Activated CD4-positive, alpha-beta T cell treated with anti-CD3 and anti-CD28 coated beads, Interleukin-2, amount 50 U/mL, for 24 hours (primary cell): ENCODE measurements at regions not wholly inside any gene's neighbourhood (a gene's known extent, or its start where the extent isn't known, plus 50 kb on each side); places are given as distances from the start of the nearest gene placed in this dataset.

Source experiments
- DNase-seq, 2 donors: peaks; one replicate each; pipeline ENCODE4 v3.0.0-alpha.2; 2020; ENCODE audit warnings: low read depth in 1 of 2, low spot score in 1 of 2

- DNase-seq: no peak
Observed at GRCh38 chr11:32265911-32266310, 169.4 kb downstream of the WT1 start.

DNA sequence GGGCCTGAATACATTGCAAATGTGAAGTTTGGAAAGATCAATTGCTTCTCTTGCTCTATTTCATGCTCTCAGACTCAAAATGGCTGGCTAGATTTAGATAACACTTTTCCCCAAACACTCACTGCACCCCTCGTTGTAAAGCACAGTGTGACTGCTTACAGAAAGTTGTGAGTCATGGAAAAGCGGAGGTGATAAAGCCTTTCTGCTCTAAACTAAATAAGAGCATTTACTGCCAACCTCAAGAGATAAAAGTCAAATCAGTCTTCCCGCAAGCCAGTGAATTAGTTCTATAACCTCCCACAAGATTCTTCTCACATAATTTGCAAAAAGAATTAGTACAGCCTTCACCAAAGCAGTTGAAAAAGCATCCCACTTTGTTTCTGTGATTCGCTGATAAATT, 168.7 kb downstream of the WT1 start:
- DNase-seq: no peak

DNA sequence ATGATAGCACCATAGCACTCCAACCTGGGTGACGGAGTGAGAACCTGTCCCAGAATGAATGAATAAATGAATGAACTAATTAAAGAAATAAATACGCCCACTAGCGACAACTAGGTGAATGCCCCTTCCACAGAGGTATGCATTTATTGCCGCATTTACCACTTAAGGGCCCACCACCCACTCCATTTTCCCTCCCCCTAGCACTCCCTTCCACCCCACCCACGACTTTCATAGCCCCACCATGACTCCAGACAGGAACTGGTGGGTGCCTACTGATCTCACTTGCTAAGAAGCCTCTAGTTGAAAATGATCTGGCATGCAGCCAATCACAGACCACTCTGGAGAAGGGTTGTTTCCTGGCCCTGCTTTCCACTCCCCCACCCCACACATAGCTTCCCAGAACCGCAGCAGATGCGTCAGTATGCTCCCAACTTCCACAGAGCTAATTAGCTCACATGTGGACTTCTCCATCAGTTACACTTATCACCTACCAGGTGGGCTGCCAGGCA, 167.6 kb downstream of the WT1 start:
- DNase-seq: no peak

DNA sequence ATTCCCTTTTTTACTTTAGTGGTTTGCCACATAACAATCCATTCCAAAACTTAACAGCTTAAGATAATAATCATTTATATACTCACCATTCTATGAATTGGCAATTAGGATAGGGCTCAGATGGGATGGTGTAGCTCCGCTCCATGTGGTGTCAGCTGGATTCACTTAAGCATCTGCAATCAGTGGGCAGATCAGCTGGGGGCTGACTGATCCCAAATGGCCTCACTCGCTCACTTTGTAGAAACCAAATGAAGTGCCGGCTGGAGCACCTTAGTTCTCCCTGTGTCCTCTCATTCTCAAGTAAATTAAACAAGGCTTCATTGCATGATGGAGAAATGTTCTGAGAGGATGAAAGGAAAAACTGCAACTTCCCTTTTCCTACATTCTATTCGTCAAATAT, 161.4 kb downstream of the WT1 start:
- no peak for DNase-seq

DNA sequence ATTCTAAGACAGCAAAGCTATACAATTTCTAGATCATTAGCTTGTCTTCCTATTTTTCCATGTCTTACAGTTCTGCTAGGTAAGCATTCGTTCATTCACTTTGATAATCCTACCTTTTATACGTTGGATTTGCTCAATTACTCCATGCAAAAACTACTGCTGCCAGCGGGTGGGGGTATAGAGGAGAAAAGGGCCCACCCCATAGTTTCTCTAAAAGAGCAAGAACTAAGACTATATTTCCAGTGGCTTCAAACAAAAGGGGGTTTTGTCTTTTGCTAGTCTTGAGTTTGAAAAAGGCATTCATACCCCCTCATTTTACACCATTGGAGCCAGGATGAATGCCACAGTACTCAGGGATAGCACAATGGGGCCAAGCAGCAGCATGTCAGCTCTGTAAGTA, 155.7 kb downstream of the WT1 start:
- DNase-seq: no peak

- DNase-seq: no peak
Observed at GRCh38 chr11:32280339-32280738, 155.0 kb downstream of the WT1 start.

GRCh38 chr11:32288276-32288675, 147.1 kb downstream of the WT1 start:
- no peak for DNase-seq

DNA sequence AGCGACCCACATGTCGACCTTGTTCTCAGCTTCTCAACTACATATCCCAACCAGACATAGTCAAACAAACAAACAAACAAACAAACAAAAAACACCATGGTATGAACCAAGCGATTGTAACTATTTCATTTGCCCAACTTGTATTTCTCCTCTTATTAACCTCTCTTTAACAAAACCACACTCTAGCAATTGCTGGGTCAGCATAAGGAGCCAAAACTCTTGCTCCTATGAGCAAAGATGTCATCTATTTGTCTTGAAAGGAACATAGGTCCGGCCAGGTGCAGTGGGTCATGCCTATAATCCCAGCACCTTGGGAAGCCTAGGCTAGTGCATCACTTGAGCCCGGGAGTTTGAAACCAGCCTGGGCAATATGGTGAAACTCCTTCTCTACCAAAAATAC, 145.6 kb downstream of the WT1 start:
- DNase-seq: no peak

- DNase-seq: no peak
Observed at GRCh38 chr11:32290783-32291182, 144.6 kb downstream of the WT1 start.

DNA sequence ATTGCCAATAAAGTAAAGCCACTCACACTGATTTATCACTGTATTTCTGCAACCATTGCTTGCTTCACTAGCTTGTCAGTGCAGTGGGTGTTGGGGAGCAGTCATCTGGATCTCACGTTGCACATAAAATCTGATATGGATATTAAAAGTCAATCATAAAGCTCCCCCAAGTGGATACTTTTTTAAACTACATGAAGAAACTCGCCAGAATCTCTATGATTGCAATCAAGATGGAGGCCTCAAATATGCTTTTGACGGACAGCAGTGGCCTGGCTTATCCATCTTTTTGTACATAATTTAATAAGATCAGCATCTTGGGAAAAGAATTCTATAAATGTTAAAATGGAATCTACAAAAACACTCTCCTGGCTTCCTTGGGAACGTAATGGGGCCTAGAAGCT, 137.7 kb downstream of the WT1 start:
- DNase-seq: no peak

GRCh38 chr11:32302826-32303225, 132.5 kb downstream of the WT1 start:
- DNase-seq: no peak

DNA sequence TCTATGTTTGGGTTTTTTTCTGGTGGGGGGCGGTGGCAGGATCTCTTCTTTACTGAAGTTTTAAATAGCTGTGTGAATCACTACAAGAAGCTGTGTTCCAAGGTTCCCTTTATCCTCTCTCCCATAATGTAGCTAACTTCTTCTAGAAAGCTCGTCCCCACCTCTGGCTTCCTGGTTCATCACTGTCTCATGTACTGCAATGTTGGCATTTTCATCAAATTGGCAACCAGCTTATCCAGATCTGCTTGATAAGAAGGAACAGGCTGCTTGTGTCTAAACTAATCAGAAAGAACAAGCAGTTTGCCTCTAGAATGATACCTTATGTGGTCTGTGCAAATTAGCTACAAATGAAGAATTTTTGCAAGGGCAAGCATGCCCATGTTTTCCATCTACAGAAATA, 130.8 kb downstream of the WT1 start:
- DNase-seq: no peak

GRCh38 chr11:32305460-32305859, 129.9 kb downstream of the WT1 start:
- DNase-seq: no peak

- DNase-seq: no peak
Observed at GRCh38 chr11:32307471-32307870, 127.9 kb downstream of the WT1 start.

- no peak for DNase-seq
Observed at GRCh38 chr11:32307913-32308312, 127.4 kb downstream of the WT1 start.

DNA sequence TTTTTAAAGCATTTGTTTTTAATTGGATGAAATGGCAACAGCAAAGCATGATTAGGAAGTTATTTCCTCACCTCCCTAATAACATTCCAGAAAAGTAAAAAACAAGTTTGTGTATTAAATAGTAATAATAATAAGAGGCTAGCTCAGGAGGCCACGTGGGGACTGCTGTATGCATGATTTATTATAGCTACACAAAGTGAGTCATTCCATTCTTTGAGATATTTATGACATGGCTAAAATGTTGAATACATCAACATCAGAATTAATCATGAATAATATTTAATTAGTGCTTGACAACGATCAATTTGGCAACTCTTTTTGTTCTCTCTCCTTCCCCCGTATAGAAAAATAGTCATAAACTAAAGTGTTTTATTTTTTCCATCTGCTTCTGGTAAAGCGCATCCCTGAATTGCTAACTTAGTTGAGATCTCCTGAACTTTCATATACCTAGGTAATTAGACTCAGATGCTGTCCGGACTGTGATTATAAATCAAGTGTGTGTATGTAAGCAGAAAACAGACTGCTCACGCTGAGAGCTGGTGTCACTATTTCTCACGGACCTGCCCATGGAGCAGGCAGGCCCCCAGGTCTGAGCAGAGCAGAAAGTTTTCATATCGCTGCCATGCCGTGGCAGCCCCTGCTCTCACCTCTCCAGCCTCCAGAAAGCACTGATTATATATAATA, 125.7 kb downstream of the WT1 start:
- no peak for DNase-seq

- DNase-seq: no peak
Observed at GRCh38 chr11:32310214-32310601, 125.1 kb downstream of the WT1 start.

DNA sequence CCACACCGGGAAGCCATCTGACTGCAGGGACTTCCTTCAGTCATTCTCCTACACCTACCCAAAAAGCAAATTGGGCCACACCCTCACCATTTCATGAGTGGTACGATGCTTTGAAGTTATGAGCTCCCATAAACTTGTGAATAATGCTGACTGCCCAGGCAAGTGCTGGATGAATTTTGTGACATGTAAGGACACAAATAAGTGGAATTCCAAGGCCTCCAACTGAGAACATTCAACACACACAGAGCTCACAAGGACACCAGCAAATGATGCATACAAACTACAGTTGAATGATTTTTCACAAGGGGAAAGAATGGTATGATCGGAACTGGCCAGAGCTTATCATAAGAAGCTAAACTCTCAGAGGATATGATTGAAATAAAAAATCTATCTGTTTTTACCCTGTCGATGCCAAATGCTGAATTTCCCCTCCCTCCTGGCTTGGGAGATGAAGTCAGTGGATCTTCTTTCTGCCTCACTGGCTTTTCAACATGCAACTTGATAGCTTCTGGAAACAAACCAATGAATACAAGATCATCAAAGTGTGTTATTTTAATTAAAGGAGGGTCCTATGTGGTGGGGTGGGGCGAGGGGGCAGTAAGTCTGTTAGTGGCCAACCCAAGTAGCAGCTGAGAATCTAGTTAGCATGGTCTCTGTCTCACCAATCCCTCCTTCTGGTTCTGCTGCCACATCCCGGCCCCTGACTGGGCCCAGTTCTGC, 123.8 kb downstream of the WT1 start:
- no peak for DNase-seq

GRCh38 chr11:32312206-32312817, 123.0 kb downstream of the WT1 start:
- DNase-seq: no peak

DNA sequence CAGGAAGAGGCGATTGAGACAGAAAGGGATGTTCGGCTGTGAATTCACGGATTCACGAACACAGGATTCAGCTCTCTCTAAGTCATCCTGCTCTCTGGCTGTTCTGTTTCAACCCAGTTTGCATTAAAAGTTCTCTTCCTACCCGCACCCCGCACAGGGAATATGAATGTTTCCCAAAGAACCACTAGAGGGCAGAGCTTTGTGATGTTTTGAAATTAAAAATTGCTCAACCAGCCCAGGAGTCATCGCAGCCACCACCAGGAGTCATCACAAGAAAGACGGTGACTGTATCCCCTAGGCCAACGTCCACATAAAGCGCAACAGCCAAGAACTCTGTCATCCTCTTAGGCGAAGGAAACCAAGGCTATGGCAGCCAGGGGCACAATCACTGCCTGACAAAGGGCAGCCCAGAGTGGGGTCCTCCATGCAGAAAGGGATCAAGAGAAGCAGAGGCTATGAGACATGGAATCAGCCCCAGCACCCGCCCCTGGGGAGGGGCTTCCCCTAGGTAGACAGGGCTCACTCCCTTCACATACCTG, 122.4 kb downstream of the WT1 start:
- DNase-seq: no peak

DNA sequence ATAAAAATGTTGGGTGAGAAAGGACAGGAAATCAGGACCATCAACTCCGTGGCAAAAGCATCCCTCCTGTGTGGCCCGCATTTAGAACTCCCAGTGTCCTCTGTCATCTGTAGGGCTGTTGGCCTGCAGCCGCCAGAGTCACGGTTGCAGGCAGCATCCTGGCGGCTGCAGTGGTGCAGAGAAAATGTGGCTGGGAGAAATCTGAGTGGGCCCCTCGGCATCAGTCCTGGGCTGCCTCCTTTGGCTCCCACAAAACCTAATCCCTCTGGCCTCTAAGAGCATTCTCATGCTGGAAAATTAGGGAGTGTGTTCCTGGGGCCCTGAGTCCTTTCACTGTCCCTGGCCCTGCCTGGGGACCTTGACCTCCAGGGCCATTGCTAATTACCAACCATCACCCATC, 121.9 kb downstream of the WT1 start:
- no peak for DNase-seq

DNA sequence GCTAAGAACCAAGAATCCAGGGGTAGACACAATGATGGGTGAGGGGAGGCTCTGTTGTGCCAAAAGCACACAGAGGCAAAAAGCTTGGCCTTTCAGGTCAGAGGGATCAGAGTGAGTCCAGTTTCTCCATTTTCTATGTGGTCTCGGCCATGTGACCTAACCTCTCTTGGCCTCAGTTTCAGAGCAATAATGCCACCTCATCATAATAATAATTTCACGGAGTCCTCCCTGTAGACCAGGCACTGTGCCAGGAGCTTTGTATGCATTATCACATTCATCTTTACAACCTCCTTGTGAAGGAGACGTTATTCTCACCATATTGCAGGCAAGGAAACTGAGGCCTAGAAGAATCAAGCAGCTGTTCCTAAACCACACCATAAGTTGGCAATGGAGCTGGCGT, 120.2 kb downstream of the WT1 start:
- DNase-seq: no peak
